HEK293 (cell line): ENCODE measurements at regions not wholly inside any gene's neighbourhood (a gene's known extent, or its start where the extent isn't known, plus 50 kb on each side); places are given as distances from the start of the nearest gene placed in this dataset.

Experiments
- CTCF ChIA-PET: fragments of 350-600 bp; formaldehyde crosslinking; extraction: SDS; loops from one replicate; lab custom pipeline; 2021; ENCODE audit warnings: antibody characterized with exemption; lab: Yijun Ruan, JAX
- POLR2A ChIA-PET: fragments of 300-600 bp; formaldehyde crosslinking; extraction: SDS; loops from one replicate; lab custom pipeline; 2020; ENCODE audit warnings: antibody characterized with exemption, inconsistent platforms; lab: Yijun Ruan, JAX
- H3K27ac ChIP-seq: fragments of 200-500 bp; sonication (Bioruptor generic); 2 replicates; pipeline ENCODE4 v1.5.1; 2014; ENCODE audit warnings: low read depth, low read length, control low read depth, inconsistent platforms; ENCODE audit errors: extremely low read depth
- H3K36me3 ChIP-seq, 2 experiments: fragments of 200-500 bp in 1 of 2; sonication (Bioruptor generic) in 1 of 2; 1 replicate in 1 of 2; 2 replicates in 1 of 2; pipeline ENCODE4 v1.5.1; 2014 to 2017; ENCODE audit warnings: inconsistent platforms in 2 of 2, low read length in 2 of 2; ENCODE audit not compliant: control insufficient read depth in 2 of 2, insufficient read depth in 1 of 2
- H3K4me1 ChIP-seq: fragments of 200-500 bp; sonication (Bioruptor generic); 2 replicates; pipeline ENCODE4 v1.5.1; 2014; ENCODE audit warnings: mild to moderate bottlenecking, low read length, inconsistent platforms; ENCODE audit not compliant: control insufficient read depth, insufficient read depth
- H3K4me3 ChIP-seq: 2 replicates; pipeline ENCODE4 v1.5.1; 2011; ENCODE audit warnings: low read depth, mild to moderate bottlenecking, control low read depth, low read length, moderate library complexity
- H3K9me3 ChIP-seq: fragments of 200-500 bp; sonication (Bioruptor generic); 2 replicates; pipeline ENCODE4 v1.5.1; 2014; ENCODE audit warnings: low read depth, low read length, inconsistent platforms; ENCODE audit not compliant: control insufficient read depth, insufficient read depth
- ATF2 ChIP-seq: fragments of 450-650 bp; formaldehyde crosslinking; IDR thresholded peaks from 2 replicates; pipeline ENCODE4 v1.5.1; 2016; ENCODE audit warnings: missing biosample characterization, missing genetic modification characterization, low read depth
- EGR2 ChIP-seq: fragments of 450-650 bp; formaldehyde crosslinking; IDR thresholded peaks from 2 replicates; pipeline ENCODE4 v1.5.1; 2016; ENCODE audit warnings: low read depth, missing biosample characterization, missing genetic modification characterization
- FEZF1 ChIP-seq: fragments of 450-650 bp; formaldehyde crosslinking; IDR thresholded peaks from 2 replicates; pipeline ENCODE4 v1.5.1; 2016; ENCODE audit warnings: missing biosample characterization, missing genetic modification characterization
- KLF16 ChIP-seq: fragments of 450-650 bp; formaldehyde crosslinking; IDR thresholded peaks from 2 replicates; pipeline ENCODE4 v1.5.1; 2017; ENCODE audit warnings: missing biosample characterization, missing genetic modification characterization
- KLF7 ChIP-seq: fragments of 450-650 bp; formaldehyde crosslinking; IDR thresholded peaks from 2 replicates; pipeline ENCODE4 v1.5.1; 2016; ENCODE audit warnings: missing biosample characterization, missing genetic modification characterization, borderline replicate concordance
- REST ChIP-seq: fragments of 450-650 bp; formaldehyde crosslinking; IDR thresholded peaks from 2 replicates; pipeline ENCODE4 v1.5.1; 2016; ENCODE audit warnings: missing biosample characterization, missing genetic modification characterization
- SCRT1 ChIP-seq: fragments of 450-650 bp; formaldehyde crosslinking; IDR thresholded peaks from 2 replicates; pipeline ENCODE4 v1.5.1; 2016; ENCODE audit warnings: missing biosample characterization, missing genetic modification characterization, borderline replicate concordance
- SCRT2 ChIP-seq: fragments of 450-650 bp; formaldehyde crosslinking; IDR thresholded peaks from 2 replicates; pipeline ENCODE4 v1.5.1; 2016; ENCODE audit warnings: missing biosample characterization, missing genetic modification characterization
- ZBTB17 ChIP-seq: fragments of 450-650 bp; formaldehyde crosslinking; IDR thresholded peaks from 2 replicates; pipeline ENCODE4 v1.5.1; 2016; ENCODE audit warnings: missing biosample characterization, missing genetic modification characterization
- ZBTB7A ChIP-seq: fragments of 450-650 bp; formaldehyde crosslinking; IDR thresholded peaks from 2 replicates; pipeline ENCODE4 v1.5.1; 2016; ENCODE audit warnings: low read depth, missing biosample characterization, missing genetic modification characterization
- ZFHX2 ChIP-seq: fragments of 450-650 bp; formaldehyde crosslinking; conservative IDR thresholded peaks from 2 replicates; pipeline ENCODE4 v1.5.1; 2016; ENCODE audit warnings: missing biosample characterization, missing genetic modification characterization
- ZNF416 ChIP-seq: fragments of 450-650 bp; formaldehyde crosslinking; IDR thresholded peaks from 2 replicates; pipeline ENCODE4 v1.5.1; 2016; ENCODE audit warnings: missing biosample characterization, missing genetic modification characterization
- ZNF580 ChIP-seq: fragments of 450-650 bp; formaldehyde crosslinking; IDR thresholded peaks from 2 replicates; pipeline ENCODE4 v1.5.1; 2016; ENCODE audit warnings: missing biosample characterization, missing genetic modification characterization
- ZNF623 ChIP-seq: fragments of 450-650 bp; formaldehyde crosslinking; IDR thresholded peaks from 2 replicates; pipeline ENCODE4 v1.5.1; 2016; ENCODE audit warnings: missing biosample characterization, missing genetic modification characterization
- ZNF701 ChIP-seq: fragments of 450-650 bp; formaldehyde crosslinking; IDR thresholded peaks from 2 replicates; pipeline ENCODE4 v1.5.1; 2016; ENCODE audit warnings: missing biosample characterization, missing genetic modification characterization
- ZNF704 ChIP-seq: fragments of 450-650 bp; formaldehyde crosslinking; IDR thresholded peaks from 2 replicates; pipeline ENCODE4 v1.5.1; 2016; ENCODE audit warnings: missing biosample characterization, missing genetic modification characterization
- ZNF707 ChIP-seq: fragments of 450-650 bp; formaldehyde crosslinking; IDR thresholded peaks from 2 replicates; pipeline ENCODE4 v1.5.1; 2016; ENCODE audit warnings: missing biosample characterization, missing genetic modification characterization
- ZNF76 ChIP-seq: fragments of 450-650 bp; formaldehyde crosslinking; IDR thresholded peaks from 2 replicates; pipeline ENCODE4; 2016; ENCODE audit warnings: low read depth, missing biosample characterization, missing genetic modification characterization, borderline replicate concordance
- ZNF830 ChIP-seq: fragments of 450-650 bp; IDR thresholded peaks from 2 replicates; pipeline ENCODE4 v1.5.0; 2018; ENCODE audit warnings: missing biosample characterization, missing genetic modification characterization, low read depth, mild to moderate bottlenecking, moderate library complexity

- TF ChIP-seq ZNF830 (tag by site-specific recombination): no peak
- no peak for TF ChIP-seq KLF7 (tag by site-specific recombination)
- ChIA-PET POLR2A (no interaction called here), CTCF (interaction anchor here (1.3 kb wide), 1 partner anchor 12 kb away, joined by 4 read pairs; no protein-coding TSS in a partner anchor)
- H3K4me3 ChIP-seq: no peak overlapping the region
- peaks cover 4% of the 10 kb centered on the region; the same call in 1 of the 2 replicates for H3K4me1 ChIP-seq
- peaks cover 0 to 45% of the 10 kb centered on the region in 2 experiments; a peak in 1 of 3 replicates for H3K36me3 ChIP-seq
- H3K9me3 ChIP-seq: no peaks in the 10 kb centered on the region
- H3K27ac ChIP-seq: no peak overlapping the region
Observed at GRCh38 chr12:124485371-124485770, 82.0 kb downstream of the NCOR2 start.

GRCh38 chr12:124484526-124484953, 82.9 kb downstream of the NCOR2 start:
- Histone ChIP-seq H3K27ac (no peak overlapping the region), H3K9me3 (no peaks in the 10 kb centered on the region), H3K4me1 (peaks cover 4% of the 10 kb centered on the region; the same call in 1 of the 2 replicates), H3K4me3 (no peak overlapping the region), H3K36me3 (peaks cover 0 to 47% of the 10 kb centered on the region in 2 experiments; a peak in 1 of 3 replicates)
- POLR2A ChIA-PET: no interaction called here
- CTCF ChIA-PET: interaction anchor here (1.3 kb wide), 1 partner anchor 13 kb away, joined by 4 read pairs; no protein-coding TSS in a partner anchor
- TF ChIP-seq ZNF416 (no peak), SCRT1 (peak; percentile 74), ZNF76 (tag by site-specific recombination) (no peak), SCRT2 (tag by site-specific recombination) (peak; percentile 91), ZNF623 (tag by site-specific recombination) (peak; percentile 98), EGR2 (tag by site-specific recombination) (0 out of 2 replicates have a peak, but pooled peaks have one; percentile 28), KLF16 (tag by site-specific recombination) (no peak), ZNF707 (tag by site-specific recombination) (no peak), ZFHX2 (tag by site-specific recombination) (peak; percentile 46)

GRCh38 chr12:124484067-124484466, 83.3 kb downstream of the NCOR2 start:
- Histone ChIP-seq H3K4me1 (peaks cover 4% of the 10 kb centered on the region; the same call in 1 of the 2 replicates), H3K36me3 (peaks cover 0 to 52% of the 10 kb centered on the region in 2 experiments; a peak in 1 of 3 replicates), H3K27ac (no peak overlapping the region), H3K9me3 (no peaks in the 10 kb centered on the region), H3K4me3 (no peak overlapping the region)
- ChIA-PET POLR2A (interaction anchor here (0.7 kb wide), 1 partner anchor 105 kb away, joined by 3 read pairs; no protein-coding TSS in a partner anchor), CTCF (interaction anchor here (1.4 kb wide), 1 partner anchor 14 kb away, joined by 5 read pairs; no protein-coding TSS in a partner anchor)
- TF ChIP-seq ZBTB17: peak; percentile 82
- TF ChIP-seq ZNF580 (tag by site-specific recombination): no peak

GRCh38 chr12:124482901-124483799, 84.3 kb downstream of the NCOR2 start:
- peaks cover 0 to 61% of the 10 kb centered on the region in 2 experiments; a peak in 1 of 3 replicates for H3K36me3 ChIP-seq
- TF ChIP-seq ATF2 (tag by site-specific recombination) (no peak), ZFHX2 (tag by site-specific recombination) (peak; percentile 27; the same call in 1 of the 2 replicates), ZNF704 (tag by site-specific recombination) (no peak), ZBTB7A (tag by site-specific recombination) (no peak), FEZF1 (tag by site-specific recombination) (no peak), REST (tag by site-specific recombination) (no peak), ZNF701 (no peak)

More at GRCh38 chr12:124482901-124483799, 84.3 kb downstream of the NCOR2 start:
- Histone ChIP-seq H3K4me3 (no peak overlapping the region), H3K9me3 (no peaks in the 10 kb centered on the region), H3K27ac (no peak overlapping the region), H3K4me1 (peaks cover 3% of the 10 kb centered on the region; the same call in 1 of the 2 replicates)
- ChIA-PET CTCF (interaction anchor here (1.4 kb wide), 1 partner anchor 13 kb away, joined by 5 read pairs; no protein-coding TSS in a partner anchor), POLR2A (interaction anchor here (0.5 to 0.9 kb wide), 3 partner anchors 104 to 511 kb away, joined by 3 to 4 read pairs (median 4); partner anchors contain the start of genes CCDC92 and ZNF664)
